ENCODE measurements at regions not wholly inside any gene's neighbourhood (a gene's known extent, or its start where the extent isn't known, plus 50 kb on each side); places are given as distances from the start of the nearest gene placed in this dataset.

DNA sequence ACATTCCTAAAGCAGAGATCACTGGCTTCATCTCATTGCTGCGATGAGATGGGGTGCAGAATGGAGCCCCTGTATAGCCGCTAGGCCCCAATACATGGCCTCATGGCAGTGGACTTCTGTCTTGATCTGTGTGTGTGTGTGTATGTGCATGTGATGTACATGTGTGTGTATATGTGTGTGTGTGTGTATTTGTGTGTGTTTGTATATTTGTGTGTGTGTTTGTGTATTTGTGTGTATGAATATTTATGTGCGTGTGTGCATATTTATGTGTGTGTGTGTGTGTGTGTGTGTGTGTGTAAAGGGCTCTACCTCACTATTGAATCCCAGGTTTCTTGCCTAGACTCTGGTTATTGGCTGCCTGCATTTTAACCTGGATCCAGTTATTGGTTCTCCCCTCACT lies 958.2 kb downstream of the GRID1 start:
- TF ChIP-seq ZNF263 (CRISPR knock-in tag; IDR thresholded peaks at IDR 0.05; ENCODE audit: low read depth) (no peak), ELF4 (CRISPR knock-in tag; IDR thresholded peaks at IDR 0.05; ENCODE audit: low read depth) (no peak), TP53 (CRISPR knock-in tag; IDR thresholded peaks at IDR 0.05) (no peak), NFE2L1 (CRISPR knock-in tag; IDR thresholded peaks at IDR 0.05) (no peak), NR2C2 (CRISPR knock-in tag; IDR thresholded peaks at IDR 0.05) (no peak), NFYB (CRISPR knock-in tag; conservative IDR thresholded peaks at IDR 0.05; ENCODE audit: low read depth) (no peak)
- TF ChIP-seq, protein P1, sequence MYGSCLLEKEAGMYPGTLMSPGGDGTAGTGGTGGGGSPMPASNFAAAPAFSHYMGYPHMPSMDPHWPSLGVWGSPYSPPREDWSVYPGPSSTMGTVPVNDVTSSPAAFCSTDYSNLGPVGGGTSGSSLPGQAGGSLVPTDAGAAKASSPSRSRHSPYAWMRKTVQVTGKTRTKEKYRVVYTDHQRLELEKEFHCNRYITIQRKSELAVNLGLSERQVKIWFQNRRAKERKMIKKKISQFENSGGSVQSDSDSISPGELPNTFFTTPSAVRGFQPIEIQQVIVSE (CRISPR knock-in tag; IDR thresholded peaks at IDR 0.05; ENCODE audit: borderline replicate concordance) = no peak
- TF ChIP-seq, protein P2, sequence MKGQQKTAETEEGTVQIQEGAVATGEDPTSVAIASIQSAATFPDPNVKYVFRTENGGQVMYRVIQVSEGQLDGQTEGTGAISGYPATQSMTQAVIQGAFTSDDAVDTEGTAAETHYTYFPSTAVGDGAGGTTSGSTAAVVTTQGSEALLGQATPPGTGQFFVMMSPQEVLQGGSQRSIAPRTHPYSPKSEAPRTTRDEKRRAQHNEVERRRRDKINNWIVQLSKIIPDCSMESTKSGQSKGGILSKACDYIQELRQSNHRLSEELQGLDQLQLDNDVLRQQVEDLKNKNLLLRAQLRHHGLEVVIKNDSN (CRISPR knock-in tag; IDR thresholded peaks at IDR 0.05) = no peak
- TF ChIP-seq, protein P3, sequence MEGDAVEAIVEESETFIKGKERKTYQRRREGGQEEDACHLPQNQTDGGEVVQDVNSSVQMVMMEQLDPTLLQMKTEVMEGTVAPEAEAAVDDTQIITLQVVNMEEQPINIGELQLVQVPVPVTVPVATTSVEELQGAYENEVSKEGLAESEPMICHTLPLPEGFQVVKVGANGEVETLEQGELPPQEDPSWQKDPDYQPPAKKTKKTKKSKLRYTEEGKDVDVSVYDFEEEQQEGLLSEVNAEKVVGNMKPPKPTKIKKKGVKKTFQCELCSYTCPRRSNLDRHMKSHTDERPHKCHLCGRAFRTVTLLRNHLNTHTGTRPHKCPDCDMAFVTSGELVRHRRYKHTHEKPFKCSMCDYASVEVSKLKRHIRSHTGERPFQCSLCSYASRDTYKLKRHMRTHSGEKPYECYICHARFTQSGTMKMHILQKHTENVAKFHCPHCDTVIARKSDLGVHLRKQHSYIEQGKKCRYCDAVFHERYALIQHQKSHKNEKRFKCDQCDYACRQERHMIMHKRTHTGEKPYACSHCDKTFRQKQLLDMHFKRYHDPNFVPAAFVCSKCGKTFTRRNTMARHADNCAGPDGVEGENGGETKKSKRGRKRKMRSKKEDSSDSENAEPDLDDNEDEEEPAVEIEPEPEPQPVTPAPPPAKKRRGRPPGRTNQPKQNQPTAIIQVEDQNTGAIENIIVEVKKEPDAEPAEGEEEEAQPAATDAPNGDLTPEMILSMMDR (IDR thresholded peaks at IDR 0.05) = no peak
- TF ChIP-seq, protein P4, sequence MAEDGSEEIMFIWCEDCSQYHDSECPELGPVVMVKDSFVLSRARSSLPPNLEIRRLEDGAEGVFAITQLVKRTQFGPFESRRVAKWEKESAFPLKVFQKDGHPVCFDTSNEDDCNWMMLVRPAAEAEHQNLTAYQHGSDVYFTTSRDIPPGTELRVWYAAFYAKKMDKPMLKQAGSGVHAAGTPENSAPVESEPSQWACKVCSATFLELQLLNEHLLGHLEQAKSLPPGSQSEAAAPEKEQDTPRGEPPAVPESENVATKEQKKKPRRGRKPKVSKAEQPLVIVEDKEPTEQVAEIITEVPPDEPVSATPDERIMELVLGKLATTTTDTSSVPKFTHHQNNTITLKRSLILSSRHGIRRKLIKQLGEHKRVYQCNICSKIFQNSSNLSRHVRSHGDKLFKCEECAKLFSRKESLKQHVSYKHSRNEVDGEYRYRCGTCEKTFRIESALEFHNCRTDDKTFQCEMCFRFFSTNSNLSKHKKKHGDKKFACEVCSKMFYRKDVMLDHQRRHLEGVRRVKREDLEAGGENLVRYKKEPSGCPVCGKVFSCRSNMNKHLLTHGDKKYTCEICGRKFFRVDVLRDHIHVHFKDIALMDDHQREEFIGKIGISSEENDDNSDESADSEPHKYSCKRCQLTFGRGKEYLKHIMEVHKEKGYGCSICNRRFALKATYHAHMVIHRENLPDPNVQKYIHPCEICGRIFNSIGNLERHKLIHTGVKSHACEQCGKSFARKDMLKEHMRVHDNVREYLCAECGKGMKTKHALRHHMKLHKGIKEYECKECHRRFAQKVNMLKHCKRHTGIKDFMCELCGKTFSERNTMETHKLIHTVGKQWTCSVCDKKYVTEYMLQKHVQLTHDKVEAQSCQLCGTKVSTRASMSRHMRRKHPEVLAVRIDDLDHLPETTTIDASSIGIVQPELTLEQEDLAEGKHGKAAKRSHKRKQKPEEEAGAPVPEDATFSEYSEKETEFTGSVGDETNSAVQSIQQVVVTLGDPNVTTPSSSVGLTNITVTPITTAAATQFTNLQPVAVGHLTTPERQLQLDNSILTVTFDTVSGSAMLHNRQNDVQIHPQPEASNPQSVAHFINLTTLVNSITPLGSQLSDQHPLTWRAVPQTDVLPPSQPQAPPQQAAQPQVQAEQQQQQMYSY (CRISPR knock-in tag; IDR thresholded peaks at IDR 0.05) = no peak
- TF ChIP-seq, protein P5, sequence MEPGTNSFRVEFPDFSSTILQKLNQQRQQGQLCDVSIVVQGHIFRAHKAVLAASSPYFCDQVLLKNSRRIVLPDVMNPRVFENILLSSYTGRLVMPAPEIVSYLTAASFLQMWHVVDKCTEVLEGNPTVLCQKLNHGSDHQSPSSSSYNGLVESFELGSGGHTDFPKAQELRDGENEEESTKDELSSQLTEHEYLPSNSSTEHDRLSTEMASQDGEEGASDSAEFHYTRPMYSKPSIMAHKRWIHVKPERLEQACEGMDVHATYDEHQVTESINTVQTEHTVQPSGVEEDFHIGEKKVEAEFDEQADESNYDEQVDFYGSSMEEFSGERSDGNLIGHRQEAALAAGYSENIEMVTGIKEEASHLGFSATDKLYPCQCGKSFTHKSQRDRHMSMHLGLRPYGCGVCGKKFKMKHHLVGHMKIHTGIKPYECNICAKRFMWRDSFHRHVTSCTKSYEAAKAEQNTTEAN (CRISPR knock-in tag; IDR thresholded peaks at IDR 0.05) = no peak
- TF ChIP-seq, protein P6, sequence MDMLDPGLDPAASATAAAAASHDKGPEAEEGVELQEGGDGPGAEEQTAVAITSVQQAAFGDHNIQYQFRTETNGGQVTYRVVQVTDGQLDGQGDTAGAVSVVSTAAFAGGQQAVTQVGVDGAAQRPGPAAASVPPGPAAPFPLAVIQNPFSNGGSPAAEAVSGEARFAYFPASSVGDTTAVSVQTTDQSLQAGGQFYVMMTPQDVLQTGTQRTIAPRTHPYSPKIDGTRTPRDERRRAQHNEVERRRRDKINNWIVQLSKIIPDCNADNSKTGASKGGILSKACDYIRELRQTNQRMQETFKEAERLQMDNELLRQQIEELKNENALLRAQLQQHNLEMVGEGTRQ (CRISPR knock-in tag; IDR thresholded peaks at IDR 0.05) = no peak

All from WTC11 (cell line).